ENCODE measurements at regions not wholly inside any gene's neighbourhood (a gene's known extent, or its start where the extent isn't known, plus 50 kb on each side); places are given as distances from the start of the nearest gene placed in this dataset.

DNA sequence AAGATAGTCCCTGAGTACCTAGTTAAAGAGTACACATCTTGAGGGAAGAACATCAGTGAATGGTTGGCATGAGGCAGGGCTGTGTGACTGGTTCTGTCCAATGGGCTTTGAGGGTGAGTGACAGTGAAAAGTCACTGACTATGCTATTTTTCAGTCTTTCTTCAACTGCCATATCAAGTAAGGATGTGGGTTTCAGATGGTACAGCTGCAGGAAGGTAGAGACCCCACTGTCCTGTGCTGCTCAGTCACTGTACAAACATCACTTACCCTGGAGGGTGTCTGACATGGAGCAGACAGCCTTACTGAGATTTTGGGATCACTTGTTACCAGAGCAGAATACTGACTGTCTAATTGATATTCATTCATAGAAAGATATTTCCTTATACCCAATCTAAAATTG, 115.3 kb upstream of the ASCC3 start:
- TF ChIP-seq POLR2A (IDR thresholded peaks at IDR 0.05; ENCODE audit: low read depth, low read length) (no peak), POLR2AphosphoS5 (IDR thresholded peaks at IDR 0.05; ENCODE audit: low read depth, low read length) (no peak), TAF1 (IDR thresholded peaks at IDR 0.05; ENCODE audit: borderline replicate concordance, low read depth, low read length) (no peak)

Measured in GM12892 (cell line).